NB4 (cell line): ENCODE measurements at regions not wholly inside any gene's neighbourhood (a gene's known extent, or its start where the extent isn't known, plus 50 kb on each side); places are given as distances from the start of the nearest gene placed in this dataset.

Experiments used
- DNase-seq: peaks from one replicate; pipeline ENCODE4 v3.0.0; 2010; ENCODE audit warnings: low read depth
- H3K4me3 ChIP-seq: one replicate; pipeline ENCODE4 v1.5.1; 2011; ENCODE audit warnings: mild to moderate bottlenecking, low read depth, low read length, moderate library complexity
- CTCF ChIP-seq: IDR thresholded peaks from one replicate; pipeline ENCODE4 v1.5.1; 2012; ENCODE audit warnings: low read depth, low read length
- MYC ChIP-seq: IDR thresholded peaks from 2 replicates; pipeline ENCODE4 v1.6.1; 2011; ENCODE audit warnings: low read depth, low read length
- POLR2A ChIP-seq: IDR thresholded peaks from 2 replicates; pipeline ENCODE4 v1.6.1; 2011; ENCODE audit warnings: mild to moderate bottlenecking; ENCODE audit not compliant: insufficient read length; ENCODE audit errors: extremely low read depth
- TF ChIP-seq, protein P1 (sequence below): IDR thresholded peaks from 2 replicates; pipeline ENCODE4 v1.6.1; 2011; ENCODE audit warnings: low read depth, low read length

- H3K4me3 ChIP-seq: no peak overlapping the region
- DNase-seq: no peak
- no peak for TF ChIP-seq CTCF
- no peak for TF ChIP-seq MYC
- TF ChIP-seq, protein P1, sequence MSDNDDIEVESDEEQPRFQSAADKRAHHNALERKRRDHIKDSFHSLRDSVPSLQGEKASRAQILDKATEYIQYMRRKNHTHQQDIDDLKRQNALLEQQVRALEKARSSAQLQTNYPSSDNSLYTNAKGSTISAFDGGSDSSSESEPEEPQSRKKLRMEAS: no peak
- no peak for TF ChIP-seq POLR2A
These were observed 855.1 kb upstream of the TENM3 start for GRCh38 chr4:181388061-181388460.

- H3K4me3 ChIP-seq: no peak overlapping the region
- no peak for TF ChIP-seq CTCF
- TF ChIP-seq POLR2A: no peak
- TF ChIP-seq, protein P1: no peak
- TF ChIP-seq MYC: no peak
- no peak for DNase-seq
These were observed 826.2 kb upstream of the TENM3 start for GRCh38 chr4:181416966-181417365.

GRCh38 chr4:181418496-181418895, 824.7 kb upstream of the TENM3 start:
- DNase-seq: no peak
- TF ChIP-seq, protein P1: no peak
- TF ChIP-seq MYC (no peak), POLR2A (no peak), CTCF (no peak)

GRCh38 chr4:181420950-181421349, 822.3 kb upstream of the TENM3 start:
- TF ChIP-seq, protein P1: no peak
- TF ChIP-seq POLR2A: no peak
- no peak for TF ChIP-seq MYC
- no peak for TF ChIP-seq CTCF
- no peak for DNase-seq

More at GRCh38 chr4:181418496-181418895, 824.7 kb upstream of the TENM3 start:
- H3K4me3 ChIP-seq: no peak overlapping the region

DNA sequence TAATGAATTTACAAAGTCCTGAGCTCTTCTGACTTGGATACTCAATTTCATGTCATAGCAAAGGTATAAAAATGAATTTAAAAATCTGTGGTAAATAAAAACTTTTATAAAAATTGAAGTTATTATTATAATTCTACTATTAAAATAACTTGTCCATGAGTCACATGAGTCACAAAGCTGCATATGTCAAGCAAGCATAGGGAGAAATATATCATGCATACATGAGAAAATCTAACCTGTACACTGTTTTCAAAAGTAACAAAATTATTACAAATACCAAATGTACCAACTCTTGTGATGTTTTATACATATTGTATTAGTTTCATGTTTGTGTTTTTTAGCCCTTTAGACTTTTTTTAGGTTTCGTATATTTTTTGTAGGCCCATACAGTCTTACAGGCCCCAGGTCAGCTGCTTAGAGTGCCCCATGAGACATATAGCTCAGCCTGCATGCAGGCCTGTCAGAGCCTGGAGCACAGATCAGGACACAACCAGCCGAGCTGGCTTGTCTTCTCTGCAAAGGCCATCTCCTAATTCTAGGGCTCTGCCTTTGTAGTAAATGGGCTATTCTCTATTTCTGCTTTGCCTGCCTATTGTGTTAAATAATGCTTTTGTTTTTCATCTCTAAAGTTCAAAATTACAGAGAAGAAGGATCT, 818.7 kb upstream of the TENM3 start:
- DNase-seq: no peak
- no peak for TF ChIP-seq POLR2A
- TF ChIP-seq, protein P1: no peak
- TF ChIP-seq MYC: no peak
- no peak for TF ChIP-seq CTCF
- H3K4me3 ChIP-seq: no peak overlapping the region

More at GRCh38 chr4:181420950-181421349, 822.3 kb upstream of the TENM3 start:
- H3K4me3 ChIP-seq: no peak overlapping the region
